ENCODE measurements at regions not wholly inside any gene's neighbourhood (a gene's known extent, or its start where the extent isn't known, plus 50 kb on each side); places are given as distances from the start of the nearest gene placed in this dataset.
A peak's percentile ranks its signal among the peaks of the same experiment; 100 is the strongest.

- ChIA-PET POLR2A (ENCODE audit: unreplicated experiment) (no interaction called here), CTCF (no interaction called here)
- ATAC-seq = no peak
These were observed 378.3 kb upstream of the PRICKLE1 start for GRCh38 chr12:42967850-42968249.

GRCh38 chr12:42963988-42964387 is 374.4 kb upstream of the PRICKLE1 start:
- Histone ChIP-seq H3F3A (ENCODE audit: low read length, unreplicated experiment) (peaks cover 4% of the 10 kb centered on the region), H3K4me1 (ENCODE audit: insufficient read depth, low read length) (peaks cover 60% of the 10 kb centered on the region), H2AFZ (ENCODE audit: low read length) (peak overlapping the region; percentile 29; the same call in 1 of the 2 replicates), H3K79me2 (ENCODE audit: low read length) (no peaks in the 10 kb centered on the region), H4K20me1 (ENCODE audit: low read length) (no peaks in the 10 kb centered on the region), H3K9me2 (replicated peaks; ENCODE audit: low read length) (no peaks in the 10 kb centered on the region), H3K36me3 (ENCODE audit: low read depth, low read length) (no peaks in the 10 kb centered on the region), H3K27me3 (ENCODE audit: low read length) (no peaks in the 10 kb centered on the region), H3K4me3 (ENCODE audit: low read length) (no peak overlapping the region), H3K4me2 (ENCODE audit: low read length) (no peak overlapping the region), H3K27ac (ENCODE audit: low read length) (no peak overlapping the region), H3K9me3 (ENCODE audit: low read length) (no peaks in the 10 kb centered on the region), H3K9ac (ENCODE audit: low read length) (no peak overlapping the region)
- peak; percentile 23 for DNase-seq
- ChIA-PET POLR2A (ENCODE audit: unreplicated experiment) (no interaction called here), CTCF (interaction anchor here (0.6 kb wide), 1 partner anchor 480 kb away, joined by 3 read pairs; no protein-coding TSS in a partner anchor)
- TF ChIP-seq EZH2 (IDR thresholded peaks at IDR 0.05; ENCODE audit: low read length, unreplicated experiment) (no peak), CTCF (conservative IDR thresholded peaks at IDR 0.05; ENCODE audit: low read depth, low read length) (no peak), EZH2phosphoT487 (IDR thresholded peaks at IDR 0.05; ENCODE audit: borderline replicate concordance, low read length) (no peak)
- no TSS peak for BruUV-seq (replicated peaks)
- intact Hi-C loops (cut with micrococcal nuclease) = no loop called here
- ATAC-seq = peak; percentile 1; the same call in 1 of the 2 replicates

More at GRCh38 chr12:42967850-42968249, 378.3 kb upstream of the PRICKLE1 start:
- H3K4me2 ChIP-seq (ENCODE audit: low read length) = no peak overlapping the region
- no peaks in the 10 kb centered on the region for H4K20me1 ChIP-seq (ENCODE audit: low read length)
- no peak overlapping the region for H3K4me3 ChIP-seq (ENCODE audit: low read length)
- no peak for DNase-seq
- no peaks in the 10 kb centered on the region for H3K9me3 ChIP-seq (ENCODE audit: low read length)
- H3K79me2 ChIP-seq (ENCODE audit: low read length) = no peaks in the 10 kb centered on the region
- peaks cover 26% of the 10 kb centered on the region for H3K4me1 ChIP-seq (ENCODE audit: insufficient read depth, low read length)
- intact Hi-C loops (cut with micrococcal nuclease) = no loop called here
- TF ChIP-seq EZH2 (IDR thresholded peaks at IDR 0.05; ENCODE audit: low read length, unreplicated experiment) = no peak
- TF ChIP-seq EZH2phosphoT487 (IDR thresholded peaks at IDR 0.05; ENCODE audit: borderline replicate concordance, low read length) = no peak
- no peak for TF ChIP-seq CTCF (conservative IDR thresholded peaks at IDR 0.05; ENCODE audit: low read depth, low read length)
- BruUV-seq (replicated peaks) = no TSS peak
- H2AFZ ChIP-seq (ENCODE audit: low read length) = no peak overlapping the region
- no peak overlapping the region for H3K9ac ChIP-seq (ENCODE audit: low read length)
- H3K36me3 ChIP-seq (ENCODE audit: low read depth, low read length) = no peaks in the 10 kb centered on the region
- no peaks in the 10 kb centered on the region for H3F3A ChIP-seq (ENCODE audit: low read length, unreplicated experiment)
- no peaks in the 10 kb centered on the region for H3K27me3 ChIP-seq (ENCODE audit: low read length)
- H3K9me2 ChIP-seq (replicated peaks; ENCODE audit: low read length) = no peaks in the 10 kb centered on the region
- no peak overlapping the region for H3K27ac ChIP-seq (ENCODE audit: low read length)

GRCh38 chr12:42962384-42962783 is 372.8 kb upstream of the PRICKLE1 start:
- Histone ChIP-seq H3K27me3 (ENCODE audit: low read length) (no peaks in the 10 kb centered on the region), H3F3A (ENCODE audit: low read length, unreplicated experiment) (peaks cover 8% of the 10 kb centered on the region), H3K9me2 (replicated peaks; ENCODE audit: low read length) (no peaks in the 10 kb centered on the region), H3K4me2 (ENCODE audit: low read length) (peak overlapping the region; percentile 59), H3K4me3 (ENCODE audit: low read length) (no peak overlapping the region), H3K27ac (ENCODE audit: low read length) (peak overlapping the region; percentile 78), H3K36me3 (ENCODE audit: low read depth, low read length) (no peaks in the 10 kb centered on the region), H3K79me2 (ENCODE audit: low read length) (no peaks in the 10 kb centered on the region), H4K20me1 (ENCODE audit: low read length) (no peaks in the 10 kb centered on the region), H3K9me3 (ENCODE audit: low read length) (no peaks in the 10 kb centered on the region), H2AFZ (ENCODE audit: low read length) (no peak overlapping the region), H3K4me1 (ENCODE audit: insufficient read depth, low read length) (peaks cover 76% of the 10 kb centered on the region), H3K9ac (ENCODE audit: low read length) (no peak overlapping the region; the same call in 1 of the 2 replicates)
- ChIA-PET CTCF (no interaction called here), POLR2A (ENCODE audit: unreplicated experiment) (no interaction called here)
- intact Hi-C loops (cut with micrococcal nuclease) = no loop called here
- ATAC-seq = no peak
- no TSS peak for BruUV-seq (replicated peaks)
- DNase-seq = no peak
- no peak for TF ChIP-seq EZH2phosphoT487 (IDR thresholded peaks at IDR 0.05; ENCODE audit: borderline replicate concordance, low read length)
- no peak for TF ChIP-seq CTCF (conservative IDR thresholded peaks at IDR 0.05; ENCODE audit: low read depth, low read length)
- TF ChIP-seq EZH2 (IDR thresholded peaks at IDR 0.05; ENCODE audit: low read length, unreplicated experiment) = no peak

All from PC-3 (cell line).